ENCODE measurements at regions not wholly inside any gene's neighbourhood (a gene's known extent, or its start where the extent isn't known, plus 50 kb on each side); places are given as distances from the start of the nearest gene placed in this dataset.

GRCh38 chr9:99360026-99360425, 137.9 kb downstream of the SEC61B start:
- TF ChIP-seq CTCF (IDR thresholded peaks at IDR 0.05; ENCODE audit: low read length) (no peak), EZH2 (IDR thresholded peaks at IDR 0.05; ENCODE audit: borderline replicate concordance, low read length) (no peak)
